H9 (cell line): ENCODE measurements at regions not wholly inside any gene's neighbourhood (a gene's known extent, or its start where the extent isn't known, plus 50 kb on each side); places are given as distances from the start of the nearest gene placed in this dataset.

Experiments used
- DNase-seq: peaks from one replicate; pipeline ENCODE4 v3.0.0-alpha.2; 2017
- H2AFZ ChIP-seq: one replicate; pipeline ENCODE4 v1.6.1; 2013; ENCODE audit warnings: mild to moderate bottlenecking, low read length, control low read depth, moderate library complexity
- H2AK5ac ChIP-seq: 2 replicates; pipeline ENCODE4 v1.6.1; 2013; ENCODE audit warnings: low read length, control low read depth, mixed read lengths; ENCODE audit not compliant: insufficient read length
- H2BK120ac ChIP-seq: one replicate; pipeline ENCODE4 v1.6.1; 2013; ENCODE audit warnings: low read depth, mild to moderate bottlenecking, low read length, control low read depth, inconsistent platforms; ENCODE audit not compliant: poor library complexity, severe bottlenecking
- H2BK12ac ChIP-seq: 2 replicates; pipeline ENCODE4 v1.6.1; 2013; ENCODE audit warnings: low read length, control low read depth, mixed read lengths, low read depth; ENCODE audit not compliant: insufficient read length
- H2BK15ac ChIP-seq: 2 replicates; pipeline ENCODE4 v1.6.1; 2013; ENCODE audit warnings: low read depth, low read length, control low read depth
- H2BK20ac ChIP-seq: one replicate; pipeline ENCODE4 v1.6.1; 2013; ENCODE audit warnings: low read depth, mild to moderate bottlenecking, low read length, control low read depth, inconsistent platforms; ENCODE audit not compliant: poor library complexity, severe bottlenecking
- H2BK5ac ChIP-seq: 2 replicates; pipeline ENCODE4 v1.6.1; 2013; ENCODE audit warnings: low read length, control low read depth, mixed read lengths; ENCODE audit not compliant: insufficient read length
- H3K14ac ChIP-seq: 2 replicates; pipeline ENCODE4 v1.6.1; 2013; ENCODE audit warnings: low read length, control low read depth; ENCODE audit not compliant: insufficient read depth
- H3K18ac ChIP-seq: 2 replicates; pipeline ENCODE4 v1.6.1; 2013; ENCODE audit warnings: low read depth, mild to moderate bottlenecking, mixed read lengths, low read length, control low read depth; ENCODE audit not compliant: insufficient read length
- H3K23ac ChIP-seq: 2 replicates; pipeline ENCODE4 v1.6.1; 2013; ENCODE audit warnings: low read length, control low read depth, mixed read lengths, low read depth; ENCODE audit not compliant: insufficient read length
- H3K23me2 ChIP-seq: 2 replicates; pipeline ENCODE4 v1.6.1; 2013; ENCODE audit warnings: low read depth, mild to moderate bottlenecking, mixed read lengths, low read length, control low read depth; ENCODE audit not compliant: insufficient read length, poor library complexity, severe bottlenecking
- H3K27ac ChIP-seq: 2 replicates; pipeline ENCODE4 v1.5.1; 2013; ENCODE audit warnings: low read length, control low read depth, mixed read lengths, low read depth; ENCODE audit not compliant: insufficient read length
- H3K27me3 ChIP-seq: 2 replicates; pipeline ENCODE4 v1.6.1; 2013; ENCODE audit warnings: low read length, control low read depth, inconsistent platforms; ENCODE audit not compliant: insufficient read depth
- H3K4ac ChIP-seq: 2 replicates; pipeline ENCODE4 v1.6.1; 2013; ENCODE audit warnings: low read depth, mild to moderate bottlenecking, control low read depth, inconsistent platforms, low read length, moderate library complexity
- H3K4me1 ChIP-seq: 2 replicates; pipeline ENCODE4 v1.6.1; 2013; ENCODE audit warnings: low read length, control low read depth, inconsistent platforms; ENCODE audit not compliant: insufficient read depth
- H3K4me2 ChIP-seq: 2 replicates; pipeline ENCODE4 v1.6.1; 2013; ENCODE audit warnings: low read length, control low read depth, mixed read lengths; ENCODE audit not compliant: insufficient read length, insufficient read depth
- H3K56ac ChIP-seq: 2 replicates; pipeline ENCODE4 v1.6.1; 2013; ENCODE audit warnings: low read depth, mild to moderate bottlenecking, mixed read lengths, low read length, control low read depth; ENCODE audit not compliant: insufficient read length
- H3K79me1 ChIP-seq: 2 replicates; pipeline ENCODE4 v1.6.1; 2013; ENCODE audit warnings: low read depth, mild to moderate bottlenecking, moderate library complexity, low read length, control low read depth, inconsistent platforms; ENCODE audit not compliant: insufficient read depth, poor library complexity, severe bottlenecking
- H3K79me2 ChIP-seq: 2 replicates; pipeline ENCODE4 v1.6.1; 2013; ENCODE audit warnings: low read length, control low read depth, inconsistent platforms; ENCODE audit not compliant: insufficient read depth
- H3K9ac ChIP-seq: 2 replicates; pipeline ENCODE4 v1.6.1; 2013; ENCODE audit warnings: low read length, control low read depth, mixed read lengths; ENCODE audit not compliant: insufficient read length; ENCODE audit errors: extremely low read depth
- H3K9me3 ChIP-seq: one replicate; pipeline ENCODE4 v1.6.1; 2013; ENCODE audit warnings: low read depth, low read length, inconsistent platforms; ENCODE audit not compliant: control insufficient read depth
- H3T11ph ChIP-seq: one replicate; pipeline ENCODE4 v1.6.1; 2013; ENCODE audit warnings: mild to moderate bottlenecking, low read length, control low read depth, inconsistent platforms
- H4K20me1 ChIP-seq: one replicate; pipeline ENCODE4 v1.6.1; 2013; ENCODE audit not compliant: control insufficient read depth, insufficient read length, insufficient read depth
- H4K5ac ChIP-seq: 2 replicates; pipeline ENCODE4 v1.6.1; 2013; ENCODE audit warnings: low read depth, mild to moderate bottlenecking, mixed read lengths, low read length, control low read depth; ENCODE audit not compliant: insufficient read length
- H4K8ac ChIP-seq: replicated peaks from 2 replicates; pipeline ENCODE4 v1.6.1; 2013; ENCODE audit warnings: low read length, control low read depth, mixed read lengths, low read depth; ENCODE audit not compliant: insufficient read length
- H4K91ac ChIP-seq: 2 replicates; pipeline ENCODE4 v1.6.1; 2013; ENCODE audit warnings: low read depth, mild to moderate bottlenecking, moderate library complexity, mixed read lengths, low read length, control low read depth; ENCODE audit not compliant: insufficient read length
- H3K27ac Mint-ChIP-seq, 3 experiments: 2 replicates in 2 of 3; 3 replicates in 1 of 3; pipeline ENCODE4 v1.8.0; 2020 to 2021; ENCODE audit warnings: mixed read lengths in 3 of 3, mild to moderate bottlenecking in 1 of 3, moderate library complexity in 1 of 3
- H3K27me3 Mint-ChIP-seq: 2 replicates; pipeline ENCODE4 v1.8.0; 2021; ENCODE audit warnings: low read depth, mild to moderate bottlenecking, moderate library complexity, mixed read lengths
- H3K36me3 Mint-ChIP-seq, 3 experiments: 2 replicates in 2 of 3; 3 replicates in 1 of 3; pipeline ENCODE4 v1.8.0; 2020 to 2021; ENCODE audit warnings: low read depth in 3 of 3, mixed read lengths in 3 of 3; ENCODE audit not compliant: insufficient read depth in 1 of 3
- H3K4me1 Mint-ChIP-seq, 2 experiments: 2 replicates each; pipeline ENCODE4 v1.8.0; 2020; ENCODE audit warnings: mixed read lengths in 2 of 2
- H3K4me3 Mint-ChIP-seq, 2 experiments: 2 replicates in 1 of 2; 3 replicates in 1 of 2; pipeline ENCODE4 v1.8.0; 2020 to 2021; ENCODE audit warnings: mild to moderate bottlenecking in 2 of 2, mixed read lengths in 2 of 2, moderate library complexity in 1 of 2
- H3K9me3 Mint-ChIP-seq, 2 experiments: 2 replicates in 1 of 2; 3 replicates in 1 of 2; pipeline ENCODE4 v1.8.0; 2020; ENCODE audit warnings: mild to moderate bottlenecking in 2 of 2, mixed read lengths in 2 of 2, moderate library complexity in 1 of 2
- CTCF ChIP-seq: fragments of 200-600 bp; sonication (generic); conservative IDR thresholded peaks from 3 replicates; pipeline ENCODE4 v1.8.0; 2021; ENCODE audit warnings: antibody characterized with exemption, mild to moderate bottlenecking
- WGBS: extraction: QIAGEN DNeasy Blood & Tissue Kit; methylation state at CpG from one replicate; pipeline ENCODE4 v1.1.7; 2013; ENCODE audit warnings: missing lambda C conversion rate, low lambda C conversion rate, mixed read lengths; ENCODE audit not compliant: insufficient read length; ENCODE audit errors: extremely low coverage; 5-methylcytosine and 5-hydroxymethylcytosine counted together

GRCh38 chr11:34748036-34748435, 127.1 kb downstream of the EHF start:
- Mint-ChIP-seq H3K9me3 (no peaks in the 10 kb centered on the region), H3K27me3 (no peaks in the 10 kb centered on the region; the same call in 1 of the 2 replicates), H3K4me3 (no peak overlapping the region), H3K27ac (no peak overlapping the region), H3K4me1 (no peaks in the 10 kb centered on the region), H3K36me3 (peaks cover 0 to 2% (median 0%) of the 10 kb centered on the region in 3 experiments; a peak in 3 of 7 replicates)
- no peak overlapping the region for H2BK20ac ChIP-seq
- H2AFZ ChIP-seq: no peak overlapping the region
- no peaks in the 10 kb centered on the region for H3K79me2 ChIP-seq
- no peak overlapping the region for H3K4ac ChIP-seq
- H3K18ac ChIP-seq: no peak overlapping the region
- H2AK5ac ChIP-seq: no peak overlapping the region
- H3K14ac ChIP-seq: no peak overlapping the region
- no peak overlapping the region for H2BK120ac ChIP-seq
- no peak overlapping the region for H3K23ac ChIP-seq
- H3T11ph ChIP-seq: no peak overlapping the region
- H2BK5ac ChIP-seq: no peak overlapping the region
- WGBS: no CpG with 5 or more reads among the region's 3 CpGs
- H3K23me2 ChIP-seq: no peaks in the 10 kb centered on the region
- no peak overlapping the region for H3K56ac ChIP-seq
- TF ChIP-seq CTCF: no peak
- H2BK12ac ChIP-seq: no peak overlapping the region
- no peak overlapping the region for H2BK15ac ChIP-seq
- no peak overlapping the region for H4K5ac ChIP-seq
- DNase-seq: no peak
- no peaks in the 10 kb centered on the region for H3K4me1 ChIP-seq
- no peak overlapping the region for H3K4me2 ChIP-seq
- H4K91ac ChIP-seq: no peak overlapping the region
- H3K27me3 ChIP-seq: no peaks in the 10 kb centered on the region
- no peaks in the 10 kb centered on the region for H3K9me3 ChIP-seq
- H3K27ac ChIP-seq: no peak overlapping the region
- H4K20me1 ChIP-seq: no peaks in the 10 kb centered on the region
- H3K9ac ChIP-seq: no peak overlapping the region
- H3K79me1 ChIP-seq: no peaks in the 10 kb centered on the region
- H4K8ac ChIP-seq: no peak overlapping the region
